HCT116 (cell line): ENCODE measurements at regions not wholly inside any gene's neighbourhood (a gene's known extent, or its start where the extent isn't known, plus 50 kb on each side); places are given as distances from the start of the nearest gene placed in this dataset.

Experiments used
- ATAC-seq: fragments of 200-7000 bp; cut with Tn5 transposase; 2 replicates; pipeline ENCODE4 v1.9.1; 2020; ENCODE audit warnings: mild to moderate bottlenecking, moderate library complexity
- BruUV-seq: library from RNA; stranded (reverse); fragments of 400-500 nt; replicated peaks from 2 replicates; lab custom pipeline; 2021; lab: Mats Ljungman, UMichigan
- CTCF ChIA-PET: fragments of 300-600 bp; sonication (Branson Sonifier 250); formaldehyde crosslinking; loops from one replicate; lab custom pipeline; 2021; ENCODE audit warnings: antibody characterized with exemption; lab: Charles Lee
- POLR2A ChIA-PET: fragments of 300-600, 350-600 bp; sonication (Branson Sonifier 250); formaldehyde crosslinking; loops from one replicate; lab custom pipeline; 2021; ENCODE audit warnings: antibody characterized with exemption; lab: Charles Lee
- RAD21 ChIA-PET, 2 experiments: fragments of 300-600 bp; sonication (Branson Sonifier 250); formaldehyde crosslinking; loops; one replicate each; lab custom pipeline; 2023; ENCODE audit warnings: low total read pairs in 2 of 2; ENCODE audit not compliant: uncharacterized antibody in 2 of 2, unreplicated experiment in 2 of 2, low non-redundant PET in 1 of 2; lab: Charles Lee
- DNase-seq: peaks from one replicate; pipeline ENCODE4 v3.0.0-alpha.2; 2010; ENCODE audit warnings: low read depth, low spot score
- H2AFZ ChIP-seq: fragments of 200-600 bp; shearing (Covaris generic), sonication (generic); 2 replicates; pipeline ENCODE4 v1.6.1; 2017; ENCODE audit warnings: low read depth, mixed run types, mixed read lengths, antibody characterized with exemption, low read length; ENCODE audit not compliant: poor library complexity, severe bottlenecking
- H3K27ac ChIP-seq: 2 replicates; pipeline ENCODE4 v1.5.1; 2012; ENCODE audit warnings: low read depth, low read length
- H3K27me3 ChIP-seq: fragments of 200-600 bp; sonication (generic); 2 replicates; pipeline ENCODE4 v1.6.1; 2016; ENCODE audit warnings: mixed run types, low read length, mixed read lengths; ENCODE audit not compliant: insufficient read depth
- H3K36me3 ChIP-seq, 2 experiments: fragments of 200-500 bp in 1 of 2; fragments of 200-600 bp in 1 of 2; sonication (Bioruptor generic) in 1 of 2; sonication (generic) in 1 of 2; 2 replicates each; pipeline versions ENCODE4 v1.5.1 to v1.6.1; 2014 to 2016; ENCODE audit warnings: low read length in 2 of 2, inconsistent platforms in 1 of 2, mixed read lengths in 1 of 2, mixed run types in 1 of 2; ENCODE audit not compliant: insufficient read depth in 2 of 2, control insufficient read depth in 1 of 2
- H3K4me1 ChIP-seq, 2 experiments: fragments of 200-600 bp in 1 of 2; sonication (generic) in 1 of 2; 2 replicates each; pipeline versions ENCODE4 v1.5.1 to v1.6.1; 2012 to 2017; ENCODE audit warnings: low read length in 2 of 2, inconsistent platforms in 1 of 2, mild to moderate bottlenecking in 1 of 2, mixed read lengths in 1 of 2, mixed run types in 1 of 2, moderate library complexity in 1 of 2; ENCODE audit not compliant: insufficient read depth in 2 of 2, control insufficient read depth in 1 of 2
- H3K4me2 ChIP-seq: fragments of 200-600 bp; sonication (generic); 2 replicates; pipeline ENCODE4 v1.6.1; 2017; ENCODE audit warnings: mixed run types, low read length, mixed read lengths
- H3K4me3 ChIP-seq, 2 experiments: fragments of 200-600 bp in 1 of 2; sonication (generic) in 1 of 2; replicated peaks in 1 of 2; 2 replicates each; pipeline ENCODE4 v1.5.1; 2011 to 2016; ENCODE audit warnings: low read length in 2 of 2, control low read depth in 1 of 2, low read depth in 1 of 2, mild to moderate bottlenecking in 1 of 2, mixed read lengths in 1 of 2, mixed run types in 1 of 2
- H3K79me2 ChIP-seq: fragments of 200-600 bp; sonication (generic); 2 replicates; pipeline ENCODE4 v1.6.1; 2017; ENCODE audit warnings: mild to moderate bottlenecking, mixed run types, low read length, moderate library complexity, mixed read lengths; ENCODE audit not compliant: insufficient read depth
- H3K9ac ChIP-seq: fragments of 200-600 bp; sonication (generic); 2 replicates; pipeline ENCODE4 v1.6.1; 2016; ENCODE audit warnings: low read length, mixed read lengths
- H3K9me2 ChIP-seq: fragments of 200-600 bp; sonication (generic), shearing (Covaris generic); 2 replicates; pipeline ENCODE4 v1.6.1; 2017; ENCODE audit warnings: mixed run types, mild to moderate bottlenecking, moderate library complexity; ENCODE audit not compliant: insufficient read depth
- H3K9me3 ChIP-seq, 2 experiments: fragments of 200-500 bp in 1 of 2; fragments of 200-600 bp in 1 of 2; sonication (Bioruptor generic) in 1 of 2; sonication (generic) in 1 of 2; 2 replicates each; pipeline ENCODE4 v1.6.1; 2014 to 2017; ENCODE audit warnings: low read length in 2 of 2, mixed read lengths in 2 of 2, inconsistent platforms in 1 of 2, low read depth in 1 of 2, mild to moderate bottlenecking in 1 of 2, mixed run types in 1 of 2, moderate library complexity in 1 of 2; ENCODE audit not compliant: control insufficient read depth in 1 of 2, insufficient read depth in 1 of 2
- H4K20me1 ChIP-seq: fragments of 200-600 bp; sonication (generic), shearing (Covaris generic); 2 replicates; pipeline ENCODE4 v1.6.1; 2017; ENCODE audit warnings: mixed run types, mild to moderate bottlenecking, moderate library complexity; ENCODE audit not compliant: insufficient read depth
- CBX3 ChIP-seq: IDR thresholded peaks from 2 replicates; pipeline ENCODE4 v1.6.1; 2012; ENCODE audit warnings: low read depth
- CEBPB ChIP-seq: IDR thresholded peaks from 2 replicates; pipeline ENCODE4 v1.6.1; 2012; ENCODE audit warnings: low read depth
- EGR1 ChIP-seq: IDR thresholded peaks from 2 replicates; pipeline ENCODE4 v1.6.1; 2012; ENCODE audit warnings: low read depth
- ELF1 ChIP-seq: IDR thresholded peaks from 2 replicates; pipeline ENCODE4 v1.6.1; 2012; ENCODE audit warnings: low read depth, borderline replicate concordance
- EZH2 ChIP-seq: fragments of 200-600 bp; sonication (generic); IDR thresholded peaks from 2 replicates; pipeline ENCODE4 v1.6.1; 2017; ENCODE audit warnings: antibody characterized with exemption, mixed run types
- EZH2phosphoT487 ChIP-seq: fragments of 200-600 bp; IDR thresholded peaks from 2 replicates; pipeline ENCODE4 v1.6.1; 2018; ENCODE audit warnings: antibody characterized with exemption, borderline replicate concordance
- FOSL1 ChIP-seq: IDR thresholded peaks from 2 replicates; pipeline ENCODE4 v1.6.1; 2012; ENCODE audit warnings: low read depth
- JUND ChIP-seq: IDR thresholded peaks from 2 replicates; pipeline ENCODE4 v1.6.1; 2012
- POLR2A ChIP-seq: IDR thresholded peaks from 2 replicates; pipeline ENCODE4 v1.7.0; 2011; ENCODE audit warnings: borderline replicate concordance; ENCODE audit not compliant: insufficient read depth, insufficient read length; ENCODE audit errors: extremely low read depth
- POLR2AphosphoS5 ChIP-seq: IDR thresholded peaks from 2 replicates; pipeline ENCODE4 v1.6.1; 2011; ENCODE audit warnings: mild to moderate bottlenecking, low read depth, low read length, moderate library complexity
- RAD21 ChIP-seq: IDR thresholded peaks from 2 replicates; pipeline ENCODE4 v1.6.1; 2012; ENCODE audit warnings: low read depth, mild to moderate bottlenecking
- SIN3A ChIP-seq: IDR thresholded peaks from 2 replicates; pipeline ENCODE4 v1.6.1; 2012; ENCODE audit warnings: low read depth
- SRF ChIP-seq: IDR thresholded peaks from 2 replicates; pipeline ENCODE4 v1.6.1; 2012; ENCODE audit warnings: low read depth
- TCF7L2 ChIP-seq: IDR thresholded peaks from 2 replicates; pipeline ENCODE4 v1.7.0; 2011; ENCODE audit warnings: borderline replicate concordance, inconsistent platforms; ENCODE audit not compliant: insufficient read depth, insufficient read length; ENCODE audit errors: extremely low read depth
- YY1 ChIP-seq: IDR thresholded peaks from 2 replicates; pipeline ENCODE4 v1.6.1; 2011; ENCODE audit warnings: low read length, low read depth, moderate library complexity, mild to moderate bottlenecking; ENCODE audit not compliant: insufficient replicate concordance; ENCODE audit errors: extremely low read depth
- ZBTB33 ChIP-seq: IDR thresholded peaks from 2 replicates; pipeline ENCODE4 v1.6.1; 2011; ENCODE audit warnings: mild to moderate bottlenecking, low read length, moderate library complexity; ENCODE audit not compliant: insufficient replicate concordance; ENCODE audit errors: extremely low read depth
- ZNF274 ChIP-seq: fragments of 200-500 bp; sonication (Bioruptor generic); IDR thresholded peaks from 2 replicates; pipeline ENCODE4 v1.6.1; 2014; ENCODE audit warnings: mild to moderate bottlenecking, low read depth, low read length, inconsistent platforms
- intact Hi-C: fragments of 100-400 bp; cut with micrococcal nuclease; formaldehyde crosslinking; loops from 2 replicates; pipeline ENCODE4 v1.10.0; 2022
- TF ChIP-seq, protein P1 (sequence below): IDR thresholded peaks from 2 replicates; pipeline ENCODE4 v1.6.1; 2012

GRCh38 chr19:32223106-32223505 lies 122.3 kb upstream of the ZNF507 start (continued):
- TF ChIP-seq ZBTB33 (no peak), POLR2AphosphoS5 (no peak), ZNF274 (no peak), EZH2phosphoT487 (no peak)
- TF ChIP-seq, all 23 proteins: peak for 0

DNA sequence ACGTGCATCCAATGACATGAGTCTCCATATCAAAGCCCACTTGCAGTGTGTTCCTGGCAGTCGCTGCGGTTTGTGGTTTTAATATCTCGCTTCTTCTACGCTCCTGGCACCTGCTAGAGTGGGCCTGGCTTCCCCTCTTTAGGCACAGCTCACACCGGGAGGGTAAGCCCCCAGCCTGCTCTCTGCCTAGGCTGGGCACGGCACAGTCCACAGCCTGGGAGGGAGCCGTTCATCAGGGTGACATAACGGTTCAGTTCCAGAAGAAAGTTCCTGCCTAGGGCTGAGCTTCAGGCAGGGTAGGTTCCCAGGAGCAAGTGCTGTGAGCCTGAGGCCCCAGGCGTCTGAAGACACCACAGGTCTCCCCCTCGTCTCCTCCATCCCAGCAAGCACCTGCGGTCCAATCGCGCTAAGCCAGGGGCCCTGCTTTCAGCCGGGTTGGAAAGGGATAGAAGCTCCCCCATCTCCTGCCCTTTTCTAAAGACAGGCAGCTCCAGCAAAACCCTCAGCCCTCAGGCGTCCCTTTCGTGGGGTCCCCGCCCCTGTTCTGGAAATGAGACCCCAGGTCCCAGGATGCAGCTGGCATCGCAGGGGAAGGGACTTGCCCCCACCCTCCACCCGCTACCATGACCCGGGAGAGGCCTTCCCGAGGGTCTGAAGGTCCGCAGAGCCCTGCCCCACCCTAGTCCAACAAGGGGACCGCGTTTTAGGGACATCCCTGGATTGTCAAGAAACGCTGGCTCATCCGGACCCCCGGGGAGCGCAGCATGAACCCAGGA lies 121.6 kb upstream of the ZNF507 start:
- ChIA-PET POLR2A (no interaction called here), CTCF (interaction anchor here (1.5 to 1.9 kb wide), 2 partner anchors 12 to 1541 kb away, joined by 4 to 7 read pairs; no protein-coding TSS in a partner anchor), RAD21 (no interaction called here)
- Histone ChIP-seq H3K36me3 (no peaks in the 10 kb centered on the region; a peak in 1 of 4 replicates), H3K27ac (no peak overlapping the region), H3K4me1 (no peaks in the 10 kb centered on the region), H4K20me1 (no peaks in the 10 kb centered on the region), H3K9ac (no peak overlapping the region), H2AFZ (no peak overlapping the region), H3K9me3 (no peaks in the 10 kb centered on the region), H3K4me2 (no peak overlapping the region), H3K27me3 (peaks cover 5% of the 10 kb centered on the region; the same call in 1 of the 2 replicates), H3K4me3 (no peak overlapping the region), H3K9me2 (no peaks in the 10 kb centered on the region), H3K79me2 (no peaks in the 10 kb centered on the region)
- no peak for DNase-seq
- ATAC-seq: no peak
- no peak for TF ChIP-seq CBX3
- TF ChIP-seq, protein P1, sequence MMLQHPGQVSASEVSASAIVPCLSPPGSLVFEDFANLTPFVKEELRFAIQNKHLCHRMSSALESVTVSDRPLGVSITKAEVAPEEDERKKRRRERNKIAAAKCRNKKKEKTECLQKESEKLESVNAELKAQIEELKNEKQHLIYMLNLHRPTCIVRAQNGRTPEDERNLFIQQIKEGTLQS: no peak
- TF ChIP-seq EZH2: no peak
- no peak for TF ChIP-seq SRF
- no peak for TF ChIP-seq SIN3A
- no peak for TF ChIP-seq EGR1
- no peak for TF ChIP-seq ZNF274
- TF ChIP-seq TCF7L2: no peak
- TF ChIP-seq FOSL1: no peak
- no peak for TF ChIP-seq POLR2A
- no peak for TF ChIP-seq ELF1
- no peak for TF ChIP-seq YY1
- no peak for TF ChIP-seq JUND
- no peak for TF ChIP-seq RAD21
- no peak for TF ChIP-seq EZH2phosphoT487
- TF ChIP-seq CEBPB: no peak
- no peak for TF ChIP-seq ZBTB33
- no TSS peak for BruUV-seq
- intact Hi-C loops: loop anchor here (1.0 to 10.0 kb wide), 3 partner anchors 1439 to 1557 kb away; no protein-coding TSS in a partner anchor
